ENCODE measurements at regions not wholly inside any gene's neighbourhood (a gene's known extent, or its start where the extent isn't known, plus 50 kb on each side); places are given as distances from the start of the nearest gene placed in this dataset.

DNA sequence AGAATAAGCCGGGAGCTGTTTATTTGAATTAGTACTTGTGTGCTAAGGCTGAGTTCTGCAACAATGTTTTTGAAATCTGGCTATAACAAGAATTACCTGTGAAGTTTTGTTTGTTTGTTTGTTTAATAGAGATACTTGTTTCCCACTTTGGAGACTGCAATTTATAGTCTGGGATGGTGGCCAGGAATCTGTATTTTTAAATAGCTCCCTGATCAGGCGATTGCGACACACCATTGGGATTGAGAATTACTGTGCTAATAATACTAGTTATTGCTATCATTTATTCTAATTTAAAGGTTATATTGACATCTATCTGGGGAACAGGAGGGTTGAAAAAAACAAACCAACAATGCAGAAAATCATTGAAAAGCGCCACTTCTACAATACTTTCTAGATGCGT, 951.6 kb upstream of the TENM3 start:
- Histone ChIP-seq H3K9me3 (replicated peaks; ENCODE audit: control insufficient read depth, insufficient read depth, low read length) (no peaks in the 10 kb centered on the region), H4K20me1 (ENCODE audit: control insufficient read depth, insufficient read depth) (no peaks in the 10 kb centered on the region), H3K36me3 (ENCODE audit: control insufficient read depth in 2 of 2, insufficient read depth in 2 of 2, low read length in 1 of 2) (no peaks in the 10 kb centered on the region), H3K9ac (ENCODE audit: control insufficient read depth, insufficient read depth, low read length) (no peak overlapping the region), H3K4me2 (ENCODE audit: control insufficient read depth, insufficient read depth) (no peak overlapping the region), H3K4me1 (ENCODE audit: control insufficient read depth, insufficient read depth, low read length) (no peaks in the 10 kb centered on the region), H3K27me3 (replicated peaks in 1 of 2; ENCODE audit: control insufficient read depth in 2 of 2, insufficient read depth in 2 of 2, low read length in 1 of 2) (no peaks in the 10 kb centered on the region), H3K27ac (ENCODE audit: control insufficient read depth, insufficient read depth) (no peak overlapping the region), H3K79me2 (ENCODE audit: control insufficient read depth, insufficient read depth, low read length) (no peaks in the 10 kb centered on the region), H3K4me3 (no peak overlapping the region), H2AFZ (ENCODE audit: control insufficient read depth, low read depth, low read length) (no peak overlapping the region)
- BruUV-seq (replicated peaks), result no TSS peak
- FAIRE-seq (no peak), DNase-seq (ENCODE audit: low read depth, low spot score) (no peak), ATAC-seq (no peak)
- ChIA-PET SMC1A (ENCODE audit: uncharacterized antibody, unreplicated experiment) (no interaction called here), POLR2A (no interaction called here), CTCF (interaction anchor here (1.3 kb wide), 1 partner anchor 10 kb away, joined by 4 read pairs; no protein-coding TSS in a partner anchor), RAD21 (ENCODE audit: unreplicated experiment) (no interaction called here)
- intact Hi-C loops (cut with micrococcal nuclease; ENCODE audit: unreplicated experiment) (no loop called here), in situ Hi-C loops (cut with MboI) (no loop called here)
- 41% methylated on average over 5 of the region's 5 CpGs for WGBS (ENCODE audit: insufficient coverage, insufficient replicate concordance, low lambda C conversion rate, missing lambda C conversion rate)
- TF ChIP-seq JUNB (IDR thresholded peaks at IDR 0.05) (no peak), TARDBP (IDR thresholded peaks at IDR 0.05; ENCODE audit: borderline replicate concordance) (no peak)

DNA sequence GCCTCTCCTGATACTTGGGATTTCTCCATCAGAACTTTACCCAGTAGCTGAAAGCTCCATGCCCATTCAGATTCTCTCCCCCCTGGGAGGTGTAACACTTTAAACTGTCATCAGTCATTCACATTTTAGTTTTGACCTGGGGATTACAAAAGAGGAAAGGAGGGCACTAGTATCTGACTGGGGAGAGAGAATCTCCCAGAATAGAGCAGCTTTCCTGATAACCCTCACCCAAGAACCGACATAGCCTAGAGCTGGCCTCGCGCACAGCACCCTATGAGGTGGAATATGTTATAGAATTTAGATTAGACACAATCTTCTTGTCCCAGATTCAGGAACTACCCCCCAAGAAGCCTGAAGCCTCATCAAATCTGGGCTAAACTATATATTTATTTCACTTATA, 950.2 kb upstream of the TENM3 start:
- ChIA-PET CTCF (no interaction called here), RAD21 (ENCODE audit: unreplicated experiment) (no interaction called here), SMC1A (ENCODE audit: uncharacterized antibody, unreplicated experiment) (interaction anchor here (0.6 kb wide), 1 partner anchor 464 kb away, joined by 3 read pairs; no protein-coding TSS in a partner anchor), POLR2A (no interaction called here)
- H3K36me3 ChIP-seq (ENCODE audit: control insufficient read depth in 2 of 2, insufficient read depth in 2 of 2, low read length in 1 of 2), result no peaks in the 10 kb centered on the region
- H3K79me2 ChIP-seq (ENCODE audit: control insufficient read depth, insufficient read depth, low read length), result no peaks in the 10 kb centered on the region
- ATAC-seq (no peak), DNase-seq (ENCODE audit: low read depth, low spot score) (no peak), FAIRE-seq (no peak)
- no peak for TF ChIP-seq JUND (IDR thresholded peaks at IDR 0.05; ENCODE audit: low read depth, low read length)
- TF ChIP-seq, protein P1, sequence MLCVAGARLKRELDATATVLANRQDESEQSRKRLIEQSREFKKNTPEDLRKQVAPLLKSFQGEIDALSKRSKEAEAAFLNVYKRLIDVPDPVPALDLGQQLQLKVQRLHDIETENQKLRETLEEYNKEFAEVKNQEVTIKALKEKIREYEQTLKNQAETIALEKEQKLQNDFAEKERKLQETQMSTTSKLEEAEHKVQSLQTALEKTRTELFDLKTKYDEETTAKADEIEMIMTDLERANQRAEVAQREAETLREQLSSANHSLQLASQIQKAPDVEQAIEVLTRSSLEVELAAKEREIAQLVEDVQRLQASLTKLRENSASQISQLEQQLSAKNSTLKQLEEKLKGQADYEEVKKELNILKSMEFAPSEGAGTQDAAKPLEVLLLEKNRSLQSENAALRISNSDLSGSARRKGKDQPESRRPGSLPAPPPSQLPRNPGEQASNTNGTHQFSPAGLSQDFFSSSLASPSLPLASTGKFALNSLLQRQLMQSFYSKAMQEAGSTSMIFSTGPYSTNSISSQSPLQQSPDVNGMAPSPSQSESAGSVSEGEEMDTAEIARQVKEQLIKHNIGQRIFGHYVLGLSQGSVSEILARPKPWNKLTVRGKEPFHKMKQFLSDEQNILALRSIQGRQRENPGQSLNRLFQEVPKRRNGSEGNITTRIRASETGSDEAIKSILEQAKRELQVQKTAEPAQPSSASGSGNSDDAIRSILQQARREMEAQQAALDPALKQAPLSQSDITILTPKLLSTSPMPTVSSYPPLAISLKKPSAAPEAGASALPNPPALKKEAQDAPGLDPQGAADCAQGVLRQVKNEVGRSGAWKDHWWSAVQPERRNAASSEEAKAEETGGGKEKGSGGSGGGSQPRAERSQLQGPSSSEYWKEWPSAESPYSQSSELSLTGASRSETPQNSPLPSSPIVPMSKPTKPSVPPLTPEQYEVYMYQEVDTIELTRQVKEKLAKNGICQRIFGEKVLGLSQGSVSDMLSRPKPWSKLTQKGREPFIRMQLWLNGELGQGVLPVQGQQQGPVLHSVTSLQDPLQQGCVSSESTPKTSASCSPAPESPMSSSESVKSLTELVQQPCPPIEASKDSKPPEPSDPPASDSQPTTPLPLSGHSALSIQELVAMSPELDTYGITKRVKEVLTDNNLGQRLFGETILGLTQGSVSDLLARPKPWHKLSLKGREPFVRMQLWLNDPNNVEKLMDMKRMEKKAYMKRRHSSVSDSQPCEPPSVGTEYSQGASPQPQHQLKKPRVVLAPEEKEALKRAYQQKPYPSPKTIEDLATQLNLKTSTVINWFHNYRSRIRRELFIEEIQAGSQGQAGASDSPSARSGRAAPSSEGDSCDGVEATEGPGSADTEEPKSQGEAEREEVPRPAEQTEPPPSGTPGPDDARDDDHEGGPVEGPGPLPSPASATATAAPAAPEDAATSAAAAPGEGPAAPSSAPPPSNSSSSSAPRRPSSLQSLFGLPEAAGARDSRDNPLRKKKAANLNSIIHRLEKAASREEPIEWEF (IDR thresholded peaks at IDR 0.05; ENCODE audit: insufficient replicate concordance, low read depth, low read length), result no peak
- H3K27ac ChIP-seq (ENCODE audit: control insufficient read depth, insufficient read depth), result no peak overlapping the region
- no peaks in the 10 kb centered on the region for H3K9me3 ChIP-seq (replicated peaks; ENCODE audit: control insufficient read depth, insufficient read depth, low read length)
- H4K20me1 ChIP-seq (ENCODE audit: control insufficient read depth, insufficient read depth), result no peaks in the 10 kb centered on the region
- H3K9ac ChIP-seq (ENCODE audit: control insufficient read depth, insufficient read depth, low read length), result no peak overlapping the region
- H3K4me2 ChIP-seq (ENCODE audit: control insufficient read depth, insufficient read depth), result no peak overlapping the region
- BruUV-seq (replicated peaks), result no TSS peak
- intact Hi-C loops (cut with micrococcal nuclease; ENCODE audit: unreplicated experiment), result no loop called here
- no peaks in the 10 kb centered on the region for H3K4me1 ChIP-seq (ENCODE audit: control insufficient read depth, insufficient read depth, low read length)
- WGBS (ENCODE audit: insufficient coverage, insufficient replicate concordance, low lambda C conversion rate, missing lambda C conversion rate), result 60% methylated on average over 3 of the region's 3 CpGs
- H3K4me3 ChIP-seq, result no peak overlapping the region
- H2AFZ ChIP-seq (ENCODE audit: control insufficient read depth, low read depth, low read length), result no peak overlapping the region
- no peaks in the 10 kb centered on the region for H3K27me3 ChIP-seq (replicated peaks in 1 of 2; ENCODE audit: control insufficient read depth in 2 of 2, insufficient read depth in 2 of 2, low read length in 1 of 2)
- in situ Hi-C loops (cut with MboI), result no loop called here

All from GM12878 (cell line).